Fibroblast of the aortic adventitia (primary cell): ENCODE measurements at regions not wholly inside any gene's neighbourhood (a gene's known extent, or its start where the extent isn't known, plus 50 kb on each side); places are given as distances from the start of the nearest gene placed in this dataset.
A peak's percentile ranks its signal among the peaks of the same experiment; 100 is the strongest.

Experiments used
- DNase-seq: peaks from one replicate; pipeline ENCODE4 v3.0.0-alpha.2; 2010; ENCODE audit warnings: low read depth
- H3K4me3 ChIP-seq: 2 replicates; pipeline ENCODE4 v1.5.1; 2011; ENCODE audit warnings: low read depth, mild to moderate bottlenecking, control low read depth, low read length, moderate library complexity
- TF ChIP-seq, protein P1 (sequence below): IDR thresholded peaks from 2 replicates; pipeline ENCODE4 v1.5.1; 2011; ENCODE audit warnings: mild to moderate bottlenecking, low read length, control low read depth, inconsistent platforms; ENCODE audit not compliant: insufficient read depth

DNA sequence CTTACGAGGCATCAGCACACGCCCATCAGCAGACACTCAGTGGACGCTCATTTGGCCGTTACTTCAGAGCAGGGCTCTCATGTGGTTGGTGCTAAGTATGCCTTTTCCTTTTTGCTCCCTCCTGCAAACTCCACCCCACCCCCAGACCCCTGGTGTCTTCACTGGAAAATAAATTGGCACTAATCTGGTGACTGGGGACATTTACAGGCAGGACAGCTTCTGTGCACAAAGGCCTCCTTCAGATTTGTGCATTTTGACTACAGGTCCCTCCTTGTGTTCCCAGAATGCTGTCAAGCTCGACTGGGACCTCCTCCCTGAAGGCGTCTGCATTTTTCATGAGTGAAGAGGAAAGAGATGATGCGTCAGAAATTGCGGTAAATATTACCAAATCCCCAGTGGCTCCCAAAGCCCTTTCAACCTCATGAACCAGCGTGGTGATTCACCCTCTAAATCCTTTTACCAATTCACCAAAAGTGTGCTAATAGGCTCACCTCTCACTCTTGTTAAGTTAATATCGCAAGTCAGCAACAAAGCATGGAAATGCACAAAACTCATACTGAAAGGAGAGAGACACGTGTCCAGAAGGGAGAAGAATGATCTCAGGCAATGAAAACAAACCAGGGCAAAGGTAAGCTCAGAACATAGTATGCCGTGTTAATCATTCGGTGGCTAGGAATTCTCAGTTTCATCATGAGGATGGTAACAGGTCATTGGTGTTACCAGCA, 119.0 kb downstream of the NKX6-1 start:
- H3K4me3 ChIP-seq = no peak overlapping the region
- DNase-seq = peak; percentile 56
- TF ChIP-seq, protein P1, sequence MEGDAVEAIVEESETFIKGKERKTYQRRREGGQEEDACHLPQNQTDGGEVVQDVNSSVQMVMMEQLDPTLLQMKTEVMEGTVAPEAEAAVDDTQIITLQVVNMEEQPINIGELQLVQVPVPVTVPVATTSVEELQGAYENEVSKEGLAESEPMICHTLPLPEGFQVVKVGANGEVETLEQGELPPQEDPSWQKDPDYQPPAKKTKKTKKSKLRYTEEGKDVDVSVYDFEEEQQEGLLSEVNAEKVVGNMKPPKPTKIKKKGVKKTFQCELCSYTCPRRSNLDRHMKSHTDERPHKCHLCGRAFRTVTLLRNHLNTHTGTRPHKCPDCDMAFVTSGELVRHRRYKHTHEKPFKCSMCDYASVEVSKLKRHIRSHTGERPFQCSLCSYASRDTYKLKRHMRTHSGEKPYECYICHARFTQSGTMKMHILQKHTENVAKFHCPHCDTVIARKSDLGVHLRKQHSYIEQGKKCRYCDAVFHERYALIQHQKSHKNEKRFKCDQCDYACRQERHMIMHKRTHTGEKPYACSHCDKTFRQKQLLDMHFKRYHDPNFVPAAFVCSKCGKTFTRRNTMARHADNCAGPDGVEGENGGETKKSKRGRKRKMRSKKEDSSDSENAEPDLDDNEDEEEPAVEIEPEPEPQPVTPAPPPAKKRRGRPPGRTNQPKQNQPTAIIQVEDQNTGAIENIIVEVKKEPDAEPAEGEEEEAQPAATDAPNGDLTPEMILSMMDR = no peak

DNA sequence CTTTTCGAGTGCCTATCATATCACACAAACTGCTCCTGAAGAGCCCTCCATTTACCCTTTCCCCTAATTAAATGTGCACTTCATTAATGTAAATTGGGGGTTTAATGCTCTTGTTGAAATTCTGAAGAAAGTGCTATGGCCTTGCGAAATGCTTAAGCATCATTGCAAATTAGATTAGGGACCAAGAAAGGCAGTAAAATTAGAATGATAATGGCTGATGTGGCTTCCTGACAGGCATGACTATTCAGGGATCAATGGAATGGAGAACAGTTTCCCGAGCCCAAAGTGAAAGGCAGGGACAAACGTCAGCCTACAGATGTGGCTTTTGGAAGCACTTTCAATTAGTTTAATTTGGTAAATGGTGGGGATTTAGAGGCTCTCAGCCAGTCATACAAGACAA, 120.1 kb downstream of the NKX6-1 start:
- no peak for DNase-seq
- no peak overlapping the region for H3K4me3 ChIP-seq
- TF ChIP-seq, protein P1 = no peak

DNA sequence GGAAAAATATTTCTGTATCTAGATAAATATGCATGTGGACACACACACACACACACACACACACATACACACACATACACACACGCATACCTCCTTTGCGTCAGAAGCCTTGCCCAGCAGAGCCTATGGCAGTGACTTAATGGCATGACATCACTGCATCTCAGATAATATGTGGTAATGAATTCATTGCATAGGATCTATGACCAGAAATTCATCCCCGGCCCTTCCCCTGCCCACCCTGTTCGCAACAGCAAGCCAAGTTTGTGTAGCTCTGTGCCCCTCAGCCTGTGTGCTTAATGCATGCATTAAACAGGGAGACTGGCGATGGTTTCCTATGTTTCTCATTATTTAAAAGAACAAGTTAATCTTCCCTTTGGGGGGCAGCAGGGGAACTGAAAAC, 120.7 kb downstream of the NKX6-1 start:
- no peak for DNase-seq
- no peak overlapping the region for H3K4me3 ChIP-seq
- TF ChIP-seq, protein P1 = no peak

DNA sequence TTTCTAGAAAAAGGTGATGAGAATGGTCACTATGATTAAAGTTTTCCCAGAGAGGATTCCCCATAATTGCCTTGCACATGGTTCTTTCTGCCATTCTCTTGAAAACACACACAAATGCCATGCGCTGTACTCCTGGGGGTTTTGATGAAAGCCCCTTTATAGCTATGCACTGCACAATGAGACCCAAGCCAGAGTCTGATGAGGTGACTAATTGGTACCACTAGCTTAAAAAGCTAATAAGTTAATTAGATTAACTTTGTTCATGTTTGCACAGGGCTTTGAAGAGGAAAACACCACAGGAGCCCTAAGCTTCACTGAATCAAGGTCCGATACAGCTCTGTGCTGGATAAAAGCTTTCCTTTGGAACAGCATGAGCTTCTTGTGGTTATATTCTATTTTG, 132.2 kb downstream of the NKX6-1 start:
- H3K4me3 ChIP-seq = no peak overlapping the region
- no peak for DNase-seq
- TF ChIP-seq, protein P1 = no peak

DNA sequence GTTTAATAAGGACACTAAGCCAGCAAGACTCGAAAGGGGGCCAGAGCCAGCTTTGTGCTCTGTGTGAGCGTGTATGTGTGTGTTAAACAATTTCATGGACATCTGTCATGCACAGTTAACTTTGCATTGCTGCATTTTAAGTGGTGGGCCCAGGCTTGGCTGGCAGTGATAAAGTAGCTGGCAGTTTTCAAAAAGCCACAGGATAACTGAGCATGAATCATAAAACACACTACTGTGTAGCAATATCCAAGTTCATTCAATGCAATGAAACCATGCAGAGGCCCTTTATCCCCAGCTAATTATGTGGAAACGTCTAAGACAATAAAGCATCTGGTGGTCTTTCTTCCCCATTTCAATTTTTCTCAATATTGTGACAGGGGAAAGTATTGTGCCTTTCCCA, 132.9 kb downstream of the NKX6-1 start:
- TF ChIP-seq, protein P1 = no peak
- no peak for DNase-seq
- H3K4me3 ChIP-seq = no peak overlapping the region

DNA sequence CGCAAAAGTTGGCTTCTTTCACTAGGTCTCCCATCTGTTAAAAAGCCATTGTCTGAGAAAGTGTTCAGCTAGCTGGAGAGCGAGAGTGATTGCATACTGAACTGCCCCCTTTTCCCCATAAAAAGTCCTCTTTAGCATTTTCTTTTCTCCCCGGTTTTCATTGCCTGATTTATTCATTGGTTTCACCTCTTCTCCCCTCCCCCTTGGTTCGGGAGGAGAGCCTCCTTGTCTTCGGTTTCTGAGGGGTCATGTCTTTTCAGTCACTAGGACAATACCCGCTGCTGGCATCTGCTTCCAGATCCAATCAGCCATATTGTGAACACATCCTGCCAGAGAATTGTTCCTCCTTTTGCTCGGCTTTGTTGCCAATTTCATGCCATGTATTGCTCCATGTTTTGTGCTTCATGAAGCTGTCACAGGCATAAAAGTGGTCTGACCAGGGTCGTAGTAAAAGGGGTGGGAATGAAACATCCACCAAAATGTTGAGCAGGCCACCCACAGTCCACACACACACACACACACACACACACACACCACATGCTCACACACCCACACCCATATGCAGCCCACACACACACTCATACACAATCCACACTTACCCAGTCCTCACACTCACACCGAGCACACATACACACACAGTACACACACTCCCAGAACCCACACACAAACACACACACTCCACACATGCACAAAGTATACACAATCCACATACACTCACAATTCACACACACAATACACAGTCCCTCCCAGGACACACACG, 136.0 kb downstream of the NKX6-1 start:
- TF ChIP-seq, protein P1 = no peak
- no peak overlapping the region for H3K4me3 ChIP-seq
- DNase-seq = no peak

DNA sequence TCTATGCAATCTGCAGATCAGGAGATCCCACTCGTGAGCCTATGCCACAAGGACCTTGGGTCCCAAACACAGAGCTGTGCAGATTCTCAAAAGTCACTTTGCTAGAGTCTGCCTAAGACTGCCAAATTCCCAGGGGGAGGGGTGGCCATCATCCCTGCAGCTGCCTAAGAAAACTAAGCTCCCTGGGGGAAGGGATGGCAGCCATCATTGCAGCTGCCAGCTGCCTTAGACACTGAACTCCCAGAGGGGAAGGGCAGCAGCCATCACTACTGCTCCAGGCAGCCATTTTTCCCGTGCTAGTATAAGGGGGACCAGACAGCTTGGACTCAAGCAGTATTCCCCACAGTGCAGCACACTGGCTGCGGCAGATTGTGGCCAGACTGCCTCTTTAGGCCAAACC, 156.9 kb downstream of the NKX6-1 start:
- TF ChIP-seq, protein P1 = no peak
- DNase-seq = no peak
- no peak overlapping the region for H3K4me3 ChIP-seq
